ENCODE measurements at regions not wholly inside any gene's neighbourhood (a gene's known extent, or its start where the extent isn't known, plus 50 kb on each side); places are given as distances from the start of the nearest gene placed in this dataset.

GRCh38 chr3:176896165-176896564 is 301.1 kb downstream of the TBL1XR1 start:
- TF ChIP-seq ZNF274 (IDR thresholded peaks at IDR 0.05; ENCODE audit: low read depth, low read length) (no peak), SUZ12 (IDR thresholded peaks at IDR 0.05; ENCODE audit: extremely low read depth, insufficient read depth, insufficient read length) (no peak), YY1 (IDR thresholded peaks at IDR 0.05; ENCODE audit: insufficient read depth, insufficient read length) (no peak)
